Hematopoietic multipotent progenitor cell treated with erythropoietin and hydrocortisone succinate and interleukin-3 and kit ligand, for 8 days (in vitro differentiated cells): ENCODE measurements at regions not wholly inside any gene's neighbourhood (a gene's known extent, or its start where the extent isn't known, plus 50 kb on each side); places are given as distances from the start of the nearest gene placed in this dataset.
"Not testable (repeated sequence)": the region's sequence is repeated elsewhere in the genome, so short reads cannot be mapped to it uniquely, and the experiment has no call there.

Source experiments
- DNase-seq: peaks from one replicate; pipeline ENCODE4 v3.0.0-alpha.2; 2015

- no peak for DNase-seq
These were observed 1462.1 kb downstream of the DPP10 start for GRCh38 chr2:115904516-115904915.

GRCh38 chr2:115908731-115909130 lies 1466.3 kb downstream of the DPP10 start:
- DNase-seq, result no peak

GRCh38 chr2:115910270-115910669 lies 1467.8 kb downstream of the DPP10 start:
- DNase-seq, result no peak

GRCh38 chr2:115913921-115914320 lies 1471.5 kb downstream of the DPP10 start:
- DNase-seq, result no peak

GRCh38 chr2:115921541-115921940 lies 1479.1 kb downstream of the DPP10 start:
- no peak for DNase-seq

- DNase-seq, result no peak
These were observed 1497.5 kb downstream of the DPP10 start for GRCh38 chr2:115939902-115940301.

GRCh38 chr2:115942800-115943199 lies 1500.4 kb downstream of the DPP10 start:
- DNase-seq, result no peak

GRCh38 chr2:115946341-115946740 lies 1503.9 kb downstream of the DPP10 start:
- no peak for DNase-seq

- DNase-seq, result no peak
These were observed 1504.5 kb downstream of the DPP10 start for GRCh38 chr2:115946891-115947290.

- DNase-seq, result no peak
These were observed 1534.5 kb downstream of the DPP10 start for GRCh38 chr2:115976916-115977315.

- DNase-seq, result no peak
These were observed 1556.6 kb downstream of the DPP10 start for GRCh38 chr2:115999039-115999438.

- DNase-seq, result no peak
These were observed 1580.6 kb downstream of the DPP10 start for GRCh38 chr2:116023026-116023425.

GRCh38 chr2:116038758-116039157 lies 1596.3 kb downstream of the DPP10 start:
- DNase-seq, result not testable (repeated sequence)

GRCh38 chr2:116042530-116042929 lies 1600.1 kb downstream of the DPP10 start:
- DNase-seq, result no peak

GRCh38 chr2:116057538-116057937 lies 1615.1 kb downstream of the DPP10 start:
- DNase-seq, result no peak

GRCh38 chr2:116061023-116061422 lies 1618.6 kb downstream of the DPP10 start:
- no peak for DNase-seq

- DNase-seq, result no peak
These were observed 1631.3 kb downstream of the DPP10 start for GRCh38 chr2:116073731-116074130.

GRCh38 chr2:116074161-116074560 lies 1631.7 kb downstream of the DPP10 start:
- DNase-seq, result no peak

GRCh38 chr2:116088236-116088635 lies 1645.8 kb downstream of the DPP10 start:
- no peak for DNase-seq

GRCh38 chr2:116094196-116094595 lies 1651.8 kb downstream of the DPP10 start:
- no peak for DNase-seq

GRCh38 chr2:116095636-116096035 lies 1653.2 kb downstream of the DPP10 start:
- no peak for DNase-seq

GRCh38 chr2:116098049-116098448 lies 1655.6 kb downstream of the DPP10 start:
- no peak for DNase-seq

- DNase-seq, result no peak
These were observed 1667.0 kb downstream of the DPP10 start for GRCh38 chr2:116109471-116109870.

GRCh38 chr2:116117845-116118244 lies 1675.4 kb downstream of the DPP10 start:
- no peak for DNase-seq

- DNase-seq, result no peak
These were observed 1681.7 kb upstream of the DDX18 start for GRCh38 chr2:116132833-116133232.

GRCh38 chr2:116133381-116133942 lies 1681.0 kb upstream of the DDX18 start:
- no peak for DNase-seq
